ENCODE measurements at regions not wholly inside any gene's neighbourhood (a gene's known extent, or its start where the extent isn't known, plus 50 kb on each side); places are given as distances from the start of the nearest gene placed in this dataset.

DNA sequence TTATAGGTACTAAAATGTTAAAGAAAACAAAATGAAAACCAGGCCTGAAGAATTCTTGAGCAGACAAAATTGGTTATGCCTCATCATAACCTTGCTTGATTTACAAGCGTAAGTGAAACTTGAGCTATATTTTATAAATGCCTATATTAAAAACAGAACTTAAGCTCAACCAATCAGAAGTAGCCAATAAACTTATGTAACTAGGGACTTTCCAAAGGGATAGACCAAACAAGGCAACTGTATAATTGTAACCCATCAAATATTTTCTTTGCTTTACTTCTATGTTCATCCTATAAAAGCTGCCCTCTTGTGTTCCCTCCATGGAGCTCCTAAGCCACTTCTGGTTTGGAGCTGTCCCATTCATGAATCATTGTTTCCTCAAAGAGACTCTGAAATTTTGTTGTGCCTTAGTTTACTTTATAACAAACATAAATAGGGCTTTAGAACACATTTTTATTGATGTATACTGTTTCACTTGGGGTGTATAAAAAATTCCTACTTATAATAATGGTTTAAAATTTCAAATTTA, 101.6 kb upstream of the CARMIL1 start:
- no peaks in the 10 kb centered on the region for H3K79me2 ChIP-seq (ENCODE audit: insufficient read depth, low read length)
- H3K4me2 ChIP-seq (ENCODE audit: insufficient read depth, low read length): no peak overlapping the region
- H3K27me3 ChIP-seq (ENCODE audit: insufficient read depth, low read length): no peaks in the 10 kb centered on the region
- H3K9me3 ChIP-seq (ENCODE audit: low read depth, low read length): no peaks in the 10 kb centered on the region
- no peak overlapping the region for H2AFZ ChIP-seq (ENCODE audit: low read length)
- H3K4me3 ChIP-seq (ENCODE audit: insufficient read depth, low read length): no peak overlapping the region
- H3K4me1 ChIP-seq (ENCODE audit: insufficient read depth, low read length): peaks cover 42% of the 10 kb centered on the region
- H3K36me3 ChIP-seq (ENCODE audit: insufficient read depth, low read length): no peaks in the 10 kb centered on the region
- H4K20me1 ChIP-seq (ENCODE audit: insufficient read depth, low read length): no peaks in the 10 kb centered on the region
- no peak for DNase-seq (ENCODE audit: insufficient read length, low spot score, missing footprints)
- no peak overlapping the region for H3K27ac ChIP-seq (ENCODE audit: low read depth, low read length)
- TF ChIP-seq, protein P1, sequence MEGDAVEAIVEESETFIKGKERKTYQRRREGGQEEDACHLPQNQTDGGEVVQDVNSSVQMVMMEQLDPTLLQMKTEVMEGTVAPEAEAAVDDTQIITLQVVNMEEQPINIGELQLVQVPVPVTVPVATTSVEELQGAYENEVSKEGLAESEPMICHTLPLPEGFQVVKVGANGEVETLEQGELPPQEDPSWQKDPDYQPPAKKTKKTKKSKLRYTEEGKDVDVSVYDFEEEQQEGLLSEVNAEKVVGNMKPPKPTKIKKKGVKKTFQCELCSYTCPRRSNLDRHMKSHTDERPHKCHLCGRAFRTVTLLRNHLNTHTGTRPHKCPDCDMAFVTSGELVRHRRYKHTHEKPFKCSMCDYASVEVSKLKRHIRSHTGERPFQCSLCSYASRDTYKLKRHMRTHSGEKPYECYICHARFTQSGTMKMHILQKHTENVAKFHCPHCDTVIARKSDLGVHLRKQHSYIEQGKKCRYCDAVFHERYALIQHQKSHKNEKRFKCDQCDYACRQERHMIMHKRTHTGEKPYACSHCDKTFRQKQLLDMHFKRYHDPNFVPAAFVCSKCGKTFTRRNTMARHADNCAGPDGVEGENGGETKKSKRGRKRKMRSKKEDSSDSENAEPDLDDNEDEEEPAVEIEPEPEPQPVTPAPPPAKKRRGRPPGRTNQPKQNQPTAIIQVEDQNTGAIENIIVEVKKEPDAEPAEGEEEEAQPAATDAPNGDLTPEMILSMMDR (IDR thresholded peaks at IDR 0.05; ENCODE audit: extremely low read depth, low read depth, low read length): no peak

DNA sequence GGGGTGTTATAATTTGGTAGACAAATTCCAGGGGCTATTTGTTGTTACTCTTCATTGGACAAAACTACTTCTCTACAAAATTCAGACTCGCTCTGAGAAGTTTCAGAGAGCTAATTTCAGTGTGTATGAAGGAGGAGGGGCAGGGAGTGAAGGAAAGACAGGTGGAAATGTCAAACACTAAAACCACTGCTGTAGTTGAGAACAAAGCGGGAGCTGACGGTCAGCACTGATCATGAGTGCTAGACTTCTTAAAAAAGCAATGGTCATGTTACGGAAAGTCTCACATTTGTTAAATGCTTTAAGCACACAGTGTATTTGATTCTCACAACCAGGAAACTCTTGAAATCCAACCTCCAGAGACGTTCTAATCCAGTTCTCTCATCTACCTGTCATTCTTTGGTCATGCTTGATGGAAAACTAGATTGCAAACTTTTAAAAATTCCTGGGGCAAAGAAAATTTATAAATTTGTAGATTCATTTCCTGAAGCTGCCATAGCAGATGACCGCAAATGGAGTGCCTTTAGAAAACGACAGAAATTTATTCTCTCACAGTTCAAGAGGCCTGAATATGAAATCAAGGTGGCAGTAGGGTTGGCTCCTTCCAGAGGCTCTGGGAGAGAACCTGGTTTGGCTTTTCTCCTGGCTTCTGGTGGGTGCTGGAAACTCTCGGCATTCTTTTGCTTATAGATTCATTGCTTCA, 100.7 kb upstream of the CARMIL1 start:
- peak overlapping the region; percentile 61 for H3K4me2 ChIP-seq (ENCODE audit: insufficient read depth, low read length)
- H3K27ac ChIP-seq (ENCODE audit: low read depth, low read length): peak overlapping the region; percentile 72
- peaks cover 32% of the 10 kb centered on the region for H3K4me1 ChIP-seq (ENCODE audit: insufficient read depth, low read length)

DNA sequence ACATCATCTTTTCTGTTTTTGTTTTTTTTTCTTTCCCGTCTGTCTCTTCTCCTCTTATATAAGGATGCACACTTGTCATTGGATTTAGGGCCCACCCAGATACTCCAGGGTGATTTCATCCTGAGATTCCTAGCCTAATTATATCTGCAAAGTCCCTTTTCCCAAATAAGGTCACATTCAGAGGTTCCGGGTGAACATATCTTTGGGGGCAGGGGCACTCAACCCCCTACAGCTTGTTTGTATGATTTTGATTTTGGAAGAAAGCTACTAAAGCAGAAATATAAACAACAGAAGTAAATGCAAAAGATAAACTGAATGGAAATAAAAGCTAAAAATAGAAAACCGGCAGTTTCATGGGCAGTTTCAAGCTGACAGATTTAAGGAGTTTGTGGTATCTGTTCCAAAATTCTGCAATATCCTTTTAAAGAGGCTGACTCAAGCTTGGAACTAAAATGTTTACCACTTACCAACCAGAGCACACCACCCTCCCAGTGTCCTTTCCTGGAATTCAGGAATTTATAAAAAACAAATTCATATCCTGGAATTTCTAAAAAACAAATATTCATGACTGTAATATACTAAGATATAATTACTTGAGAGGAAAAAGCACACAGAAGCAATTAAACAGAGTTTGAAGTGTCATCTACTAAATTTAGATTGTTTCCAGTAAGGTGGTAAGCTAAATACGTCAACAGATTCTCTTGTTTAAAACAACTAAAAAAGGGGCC, 100.0 kb upstream of the CARMIL1 start:
- peak overlapping the region; percentile 23 for H3K4me3 ChIP-seq (ENCODE audit: insufficient read depth, low read length)
- H3K27me3 ChIP-seq (ENCODE audit: insufficient read depth, low read length): no peaks in the 10 kb centered on the region
- peak overlapping the region; percentile 57 for H2AFZ ChIP-seq (ENCODE audit: low read length)

More for the DNA sequence above, 100.7 kb upstream of the CARMIL1 start:
- no peaks in the 10 kb centered on the region for H3K36me3 ChIP-seq (ENCODE audit: insufficient read depth, low read length)
- H3K9me3 ChIP-seq (ENCODE audit: low read depth, low read length): no peaks in the 10 kb centered on the region
- H3K79me2 ChIP-seq (ENCODE audit: insufficient read depth, low read length): no peaks in the 10 kb centered on the region
- H3K4me3 ChIP-seq (ENCODE audit: insufficient read depth, low read length): no peak overlapping the region
- H4K20me1 ChIP-seq (ENCODE audit: insufficient read depth, low read length): no peaks in the 10 kb centered on the region
- DNase-seq (ENCODE audit: insufficient read length, low spot score, missing footprints): no peak
- no peaks in the 10 kb centered on the region for H3K27me3 ChIP-seq (ENCODE audit: insufficient read depth, low read length)
- TF ChIP-seq, protein P1 (IDR thresholded peaks at IDR 0.05; ENCODE audit: extremely low read depth, low read depth, low read length): no peak
- no peak overlapping the region for H2AFZ ChIP-seq (ENCODE audit: low read length)

More for the DNA sequence above, 100.0 kb upstream of the CARMIL1 start:
- Histone ChIP-seq H3K9me3 (ENCODE audit: low read depth, low read length) (no peaks in the 10 kb centered on the region), H4K20me1 (ENCODE audit: insufficient read depth, low read length) (no peaks in the 10 kb centered on the region), H3K4me2 (ENCODE audit: insufficient read depth, low read length) (peak overlapping the region; percentile 61), H3K27ac (ENCODE audit: low read depth, low read length) (peak overlapping the region; percentile 72), H3K36me3 (ENCODE audit: insufficient read depth, low read length) (no peaks in the 10 kb centered on the region), H3K79me2 (ENCODE audit: insufficient read depth, low read length) (no peaks in the 10 kb centered on the region), H3K4me1 (ENCODE audit: insufficient read depth, low read length) (peaks cover 29% of the 10 kb centered on the region)
- TF ChIP-seq, protein P1 (IDR thresholded peaks at IDR 0.05; ENCODE audit: extremely low read depth, low read depth, low read length): no peak
- DNase-seq (ENCODE audit: insufficient read length, low spot score, missing footprints): peak; percentile 75

Measured in osteoblast (primary cell).